Memory B cell (primary cell): ENCODE measurements at regions not wholly inside any gene's neighbourhood (a gene's known extent, or its start where the extent isn't known, plus 50 kb on each side); places are given as distances from the start of the nearest gene placed in this dataset.

Experiments used
- ATAC-seq: fragments of 150-1000 bp; cut with Tn5 transposase; 2 replicates; pipeline ENCODE4 v1.10.0; 2021; ENCODE audit warnings: low read depth, mild to moderate bottlenecking, moderate library complexity
- DNase-seq, 2 donors: peaks; one replicate each; pipeline ENCODE4 v3.0.0; 2022; ENCODE audit warnings: low spot score in 2 of 2
- H3K27ac Mint-ChIP-seq: one replicate; pipeline ENCODE4 v1.8.0; 2022; ENCODE audit warnings: mild to moderate bottlenecking, moderate library complexity, mixed read lengths
- H3K27me3 Mint-ChIP-seq: one replicate; pipeline ENCODE4 v1.8.0; 2022; ENCODE audit warnings: mixed read lengths
- H3K36me3 Mint-ChIP-seq: one replicate; pipeline ENCODE4 v1.8.0; 2022; ENCODE audit warnings: mild to moderate bottlenecking, mixed read lengths
- H3K4me1 Mint-ChIP-seq: one replicate; pipeline ENCODE4 v1.8.0; 2022; ENCODE audit warnings: mixed read lengths
- H3K4me3 Mint-ChIP-seq: one replicate; pipeline ENCODE4 v1.8.0; 2022; ENCODE audit warnings: mild to moderate bottlenecking, moderate library complexity, mixed read lengths
- H3K9me3 Mint-ChIP-seq: one replicate; pipeline ENCODE4 v1.8.0; 2022; ENCODE audit warnings: mixed read lengths

DNA sequence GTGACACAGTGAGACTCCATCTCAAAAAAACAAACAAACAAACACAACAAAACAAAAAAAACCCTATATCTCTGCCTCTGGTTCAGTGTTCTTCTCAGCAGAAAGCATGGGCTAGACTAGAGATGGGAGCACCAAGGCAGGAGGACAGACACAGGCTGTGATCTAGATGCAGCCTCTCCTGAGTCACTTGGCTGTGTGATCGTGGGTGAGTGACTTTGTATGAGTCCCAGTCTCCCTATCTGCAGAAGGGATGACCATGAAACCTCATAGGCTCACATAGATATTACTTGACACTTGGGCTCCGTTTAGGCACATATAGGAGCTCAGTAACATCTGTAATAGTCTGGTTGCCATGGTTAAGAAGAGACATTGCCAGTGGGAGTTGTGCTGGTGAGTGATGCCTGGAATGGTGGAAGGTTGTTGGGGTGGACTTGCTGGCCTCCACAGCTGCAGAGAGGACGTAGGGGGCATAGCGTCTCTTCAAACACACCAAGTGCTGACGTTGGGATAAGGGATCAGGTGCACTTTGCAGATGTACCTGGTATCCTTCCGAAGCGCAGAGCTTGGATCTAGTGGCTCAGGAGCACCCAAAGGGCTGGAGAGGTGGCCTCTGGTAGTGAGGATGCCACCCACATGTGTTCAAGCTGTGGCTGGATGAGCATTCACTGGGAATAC lies 318.9 kb upstream of the HS6ST1 start:
- ATAC-seq (no peak), DNase-seq (no peak)
- Mint-ChIP-seq H3K27ac (no peak overlapping the region), H3K27me3 (peaks cover 4% of the 10 kb centered on the region), H3K4me1 (no peaks in the 10 kb centered on the region), H3K4me3 (no peak overlapping the region), H3K36me3 (no peaks in the 10 kb centered on the region), H3K9me3 (no peaks in the 10 kb centered on the region)

DNA sequence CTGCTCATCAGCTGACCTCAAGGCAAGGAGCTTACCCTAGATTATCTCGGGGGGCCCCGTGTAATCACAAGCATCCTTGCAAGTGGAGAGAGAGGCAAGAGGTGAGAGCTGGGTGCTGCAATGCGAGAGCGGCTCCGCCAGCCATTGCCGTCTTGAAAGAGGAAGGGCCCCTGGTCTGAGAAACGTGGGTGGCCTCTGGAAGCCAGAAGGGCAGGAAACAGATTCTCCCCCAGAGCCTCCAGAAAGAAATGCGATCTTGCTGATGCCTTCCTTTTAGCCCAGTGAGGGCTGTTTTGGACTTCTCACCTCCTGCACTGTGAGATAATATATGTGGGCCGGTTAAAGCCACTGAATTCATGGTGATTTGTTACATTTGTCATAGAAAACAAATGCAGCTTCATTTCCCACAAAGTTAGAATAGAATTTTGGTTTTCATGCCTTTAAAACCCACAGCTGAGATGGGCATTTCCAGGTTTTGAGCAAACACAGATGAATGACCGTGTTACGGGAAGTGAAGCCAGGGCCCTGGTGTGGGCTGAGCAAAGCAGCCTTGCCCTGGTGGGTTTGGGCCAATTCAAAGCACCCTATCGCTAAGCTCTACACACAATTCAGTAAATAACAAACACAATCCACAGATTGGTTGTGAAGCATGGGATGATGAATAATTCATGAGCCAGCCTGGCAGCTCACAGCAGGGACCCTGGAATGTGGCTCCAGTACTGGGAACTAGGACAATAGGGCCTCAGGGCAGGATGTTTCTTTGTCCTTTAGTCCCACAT lies 319.9 kb upstream of the HS6ST1 start:
- Mint-ChIP-seq H3K36me3 (no peaks in the 10 kb centered on the region), H3K27ac (no peak overlapping the region), H3K27me3 (peaks cover 4% of the 10 kb centered on the region), H3K4me3 (no peak overlapping the region), H3K9me3 (no peaks in the 10 kb centered on the region), H3K4me1 (no peaks in the 10 kb centered on the region)
- DNase-seq (no peak), ATAC-seq (no peak)

DNA sequence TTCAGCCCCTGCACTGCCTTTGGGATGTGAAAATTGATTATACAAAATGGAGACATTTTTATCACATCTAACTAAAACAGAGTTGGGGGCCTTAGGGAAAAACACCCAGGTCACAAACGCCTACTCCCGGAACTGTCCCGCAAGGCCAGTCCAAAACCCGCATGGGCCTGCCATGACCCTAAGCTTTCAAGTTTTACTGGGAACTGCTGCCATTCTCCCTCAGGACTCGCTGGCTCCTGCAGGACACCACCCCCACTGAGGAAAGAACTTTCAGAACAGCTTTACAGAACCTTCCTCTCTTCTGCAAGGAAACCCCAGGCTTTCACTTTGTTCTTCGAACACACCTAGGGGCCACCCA lies 320.4 kb upstream of the HS6ST1 start:
- H3K4me1 Mint-ChIP-seq = no peaks in the 10 kb centered on the region
- no peaks in the 10 kb centered on the region for H3K9me3 Mint-ChIP-seq
- no peak overlapping the region for H3K4me3 Mint-ChIP-seq
- H3K27me3 Mint-ChIP-seq = peaks cover 4% of the 10 kb centered on the region
- DNase-seq (no peak), ATAC-seq (no peak)
- H3K27ac Mint-ChIP-seq = no peak overlapping the region
- no peaks in the 10 kb centered on the region for H3K36me3 Mint-ChIP-seq

DNA sequence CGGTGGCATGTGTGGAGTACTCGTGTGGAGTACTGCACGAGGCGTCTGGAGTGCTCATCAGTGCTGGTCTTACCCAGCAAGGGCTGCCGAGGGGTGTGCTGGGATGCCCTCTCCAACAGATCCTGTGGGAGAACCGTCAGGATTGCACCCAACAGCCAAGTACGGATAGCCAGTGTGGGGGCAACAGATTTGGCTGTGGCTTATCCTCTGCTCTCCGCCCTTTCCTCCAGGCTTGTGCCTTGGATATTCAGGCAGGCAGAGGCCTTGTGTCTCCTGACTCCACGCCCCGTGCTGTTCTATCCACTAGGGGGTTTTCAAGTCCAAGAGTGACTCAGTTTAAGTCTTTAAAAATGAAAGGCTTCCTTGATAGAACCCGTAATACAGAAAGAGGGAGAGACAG lies 321.0 kb upstream of the HS6ST1 start:
- Mint-ChIP-seq H3K27me3 (peaks cover 4% of the 10 kb centered on the region), H3K27ac (no peak overlapping the region), H3K36me3 (no peaks in the 10 kb centered on the region), H3K4me3 (no peak overlapping the region), H3K4me1 (no peaks in the 10 kb centered on the region), H3K9me3 (no peaks in the 10 kb centered on the region)
- no peak for ATAC-seq
- no peak for DNase-seq

DNA sequence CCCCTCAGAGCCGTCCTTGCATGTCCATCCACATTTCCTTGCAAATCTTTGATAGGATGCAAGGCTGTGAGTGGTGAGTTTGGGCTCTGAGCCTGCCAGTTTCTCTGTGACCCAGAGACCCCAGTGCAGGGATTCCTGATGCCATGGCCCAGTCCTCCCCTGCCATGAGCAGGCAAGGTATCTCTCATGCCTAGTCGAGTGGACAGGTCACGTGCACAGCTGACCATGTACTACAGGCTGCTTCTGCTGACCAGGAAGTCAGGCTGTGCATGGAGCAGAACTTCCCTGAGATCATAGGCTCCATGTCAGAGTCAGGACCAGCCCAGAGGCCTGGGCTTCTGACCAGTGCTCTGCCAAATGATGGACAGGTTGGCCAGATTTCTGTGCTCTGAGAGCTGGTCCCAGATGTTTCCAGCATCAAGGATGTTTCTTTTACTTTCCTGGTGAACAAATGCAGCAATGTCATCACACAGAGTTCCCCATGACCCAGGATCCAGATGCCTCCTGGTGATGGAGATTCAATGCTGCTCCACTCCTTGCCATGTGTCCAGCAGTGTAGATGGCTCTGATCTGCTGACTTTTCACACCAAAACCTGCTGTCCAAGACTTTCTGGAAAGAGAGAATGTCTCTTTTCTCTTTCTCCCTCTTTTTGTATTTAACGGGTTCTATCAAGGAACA lies 321.6 kb upstream of the HS6ST1 start:
- no peaks in the 10 kb centered on the region for H3K36me3 Mint-ChIP-seq
- no peak overlapping the region for H3K4me3 Mint-ChIP-seq
- no peaks in the 10 kb centered on the region for H3K9me3 Mint-ChIP-seq
- H3K27ac Mint-ChIP-seq = no peak overlapping the region
- H3K27me3 Mint-ChIP-seq = peaks cover 7% of the 10 kb centered on the region
- ATAC-seq = no peak
- DNase-seq = no peak
- H3K4me1 Mint-ChIP-seq = peaks cover 4% of the 10 kb centered on the region

DNA sequence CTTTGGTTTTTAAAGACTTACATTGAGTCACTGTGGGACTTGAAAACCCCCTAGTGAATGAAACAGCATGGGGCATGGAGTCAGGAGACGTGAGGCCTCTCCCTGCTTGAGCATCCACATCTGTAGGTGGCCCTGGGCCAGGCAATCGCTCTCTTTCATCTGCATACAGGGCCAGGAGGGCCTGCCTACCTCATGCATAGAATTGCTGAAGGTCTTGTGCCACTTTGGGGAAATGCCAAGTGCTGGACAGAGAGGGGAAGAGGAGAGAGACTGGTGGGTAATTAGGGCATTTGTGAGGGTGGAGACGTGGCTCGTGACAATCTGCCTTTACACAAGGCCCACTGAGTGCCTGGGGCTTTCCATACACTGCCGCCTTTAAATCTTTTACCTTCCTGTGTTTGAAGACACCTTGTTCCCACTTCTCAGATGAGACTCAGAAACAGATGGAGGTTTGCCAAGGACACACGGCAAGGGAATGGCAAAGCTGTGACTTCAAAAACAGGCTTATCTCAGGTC lies 322.2 kb upstream of the HS6ST1 start:
- no peak overlapping the region for H3K4me3 Mint-ChIP-seq
- H3K27ac Mint-ChIP-seq = no peak overlapping the region
- H3K27me3 Mint-ChIP-seq = peaks cover 7% of the 10 kb centered on the region
- H3K36me3 Mint-ChIP-seq = no peaks in the 10 kb centered on the region
- H3K4me1 Mint-ChIP-seq = peaks cover 4% of the 10 kb centered on the region
- ATAC-seq (no peak), DNase-seq (no peak)
- no peaks in the 10 kb centered on the region for H3K9me3 Mint-ChIP-seq

GRCh38 chr2:128641421-128642080 lies 322.9 kb upstream of the HS6ST1 start:
- Mint-ChIP-seq H3K4me1 (peaks cover 4% of the 10 kb centered on the region), H3K36me3 (no peaks in the 10 kb centered on the region), H3K27ac (no peak overlapping the region), H3K27me3 (peaks cover 5% of the 10 kb centered on the region), H3K9me3 (no peaks in the 10 kb centered on the region), H3K4me3 (no peak overlapping the region)
- ATAC-seq (no peak), DNase-seq (no peak)

GRCh38 chr2:128642316-128642715 lies 323.6 kb upstream of the HS6ST1 start:
- peaks cover 4% of the 10 kb centered on the region for H3K27me3 Mint-ChIP-seq

GRCh38 chr2:128642821-128643220 lies 324.2 kb upstream of the HS6ST1 start:
- Mint-ChIP-seq H3K9me3 (no peaks in the 10 kb centered on the region), H3K27me3 (peaks cover 3% of the 10 kb centered on the region), H3K4me1 (peaks cover 4% of the 10 kb centered on the region), H3K4me3 (no peak overlapping the region), H3K27ac (no peak overlapping the region), H3K36me3 (no peaks in the 10 kb centered on the region)
- DNase-seq = no peak
- ATAC-seq = no peak

More at GRCh38 chr2:128642316-128642715, 323.6 kb upstream of the HS6ST1 start:
- DNase-seq (no peak), ATAC-seq (no peak)
- no peak overlapping the region for H3K4me3 Mint-ChIP-seq
- peaks cover 4% of the 10 kb centered on the region for H3K4me1 Mint-ChIP-seq
- H3K27ac Mint-ChIP-seq = no peak overlapping the region
- H3K9me3 Mint-ChIP-seq = no peaks in the 10 kb centered on the region
- no peaks in the 10 kb centered on the region for H3K36me3 Mint-ChIP-seq

- H3K27ac Mint-ChIP-seq = no peak overlapping the region
- no peaks in the 10 kb centered on the region for H3K36me3 Mint-ChIP-seq
- H3K9me3 Mint-ChIP-seq = no peaks in the 10 kb centered on the region
- ATAC-seq = no peak
- H3K4me1 Mint-ChIP-seq = peaks cover 4% of the 10 kb centered on the region
- H3K27me3 Mint-ChIP-seq = peaks cover 3% of the 10 kb centered on the region
- no peak overlapping the region for H3K4me3 Mint-ChIP-seq
- DNase-seq = no peak
These were observed 324.8 kb upstream of the HS6ST1 start for GRCh38 chr2:128643221-128644065.

DNA sequence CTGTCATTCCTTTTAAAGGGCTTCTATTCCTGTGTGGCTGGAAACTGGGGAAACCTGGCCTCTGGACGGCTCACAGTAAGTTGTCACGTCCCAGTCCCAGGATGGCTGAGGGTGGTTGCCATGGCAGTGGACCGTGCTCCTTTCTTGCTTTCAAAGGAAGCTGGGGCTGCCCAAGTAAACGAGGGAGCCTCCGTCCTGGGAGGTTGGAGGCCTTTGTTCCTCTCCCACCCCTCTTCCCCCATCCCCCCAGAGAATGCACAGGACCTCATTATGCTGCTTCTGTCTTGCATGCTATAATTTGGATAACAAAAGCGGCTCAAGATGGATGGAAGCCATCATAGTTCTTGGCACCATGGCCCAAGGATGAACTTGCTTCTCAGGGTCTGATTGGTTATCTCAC lies 325.5 kb upstream of the HS6ST1 start:
- Mint-ChIP-seq H3K36me3 (no peaks in the 10 kb centered on the region), H3K27me3 (peaks cover 3% of the 10 kb centered on the region), H3K27ac (no peak overlapping the region), H3K4me1 (peaks cover 4% of the 10 kb centered on the region), H3K4me3 (no peak overlapping the region), H3K9me3 (no peaks in the 10 kb centered on the region)
- ATAC-seq (no peak), DNase-seq (no peak)

- ATAC-seq (no peak), DNase-seq (no peak)
- Mint-ChIP-seq H3K4me1 (peaks cover 4% of the 10 kb centered on the region), H3K4me3 (no peak overlapping the region), H3K36me3 (no peaks in the 10 kb centered on the region), H3K27ac (no peak overlapping the region), H3K27me3 (peaks cover 3% of the 10 kb centered on the region), H3K9me3 (no peaks in the 10 kb centered on the region)
These were observed 326.1 kb upstream of the HS6ST1 start for GRCh38 chr2:128644718-128645256.

DNA sequence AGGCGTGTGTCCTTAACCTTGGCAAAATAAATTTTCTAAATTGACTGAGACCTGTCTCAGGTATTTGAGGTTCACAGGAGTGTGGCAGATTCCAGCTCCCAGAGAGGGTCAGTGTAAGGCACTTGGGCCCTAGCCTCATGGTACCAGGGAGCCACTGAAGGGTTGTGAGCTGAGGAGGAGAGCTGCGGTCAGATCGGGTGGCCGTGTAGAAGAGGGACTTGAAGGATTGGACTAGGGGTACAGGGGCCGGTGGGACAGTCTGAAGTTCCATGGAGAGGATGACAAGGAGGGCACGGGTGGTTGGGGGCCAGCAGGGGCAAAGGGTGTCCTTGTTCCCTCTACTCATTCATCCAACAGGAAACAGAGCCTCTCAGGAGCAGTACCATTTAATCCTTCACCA lies 327.0 kb upstream of the HS6ST1 start:
- ATAC-seq (no peak), DNase-seq (no peak)
- Mint-ChIP-seq H3K36me3 (no peaks in the 10 kb centered on the region), H3K27ac (no peak overlapping the region), H3K4me1 (peaks cover 4% of the 10 kb centered on the region), H3K4me3 (no peak overlapping the region), H3K27me3 (peaks cover 3% of the 10 kb centered on the region), H3K9me3 (no peaks in the 10 kb centered on the region)
